Neural cell (in vitro differentiated cells): ENCODE measurements at regions not wholly inside any gene's neighbourhood (a gene's known extent, or its start where the extent isn't known, plus 50 kb on each side); places are given as distances from the start of the nearest gene placed in this dataset.

Experiments
- H2AFZ ChIP-seq: fragments of 200-600, 300-800 bp; sonication (generic), shearing (Covaris generic); 2 replicates; pipeline ENCODE4 v1.6.0; 2014; ENCODE audit warnings: low read depth, mild to moderate bottlenecking, antibody characterized with exemption, low read length, moderate library complexity
- H3F3A ChIP-seq: fragments of 200-600 bp; shearing (Covaris generic); 2 replicates; pipeline ENCODE4 v1.6.1; 2016; ENCODE audit warnings: mild to moderate bottlenecking, moderate library complexity, mixed read lengths, antibody characterized with exemption, low read length; ENCODE audit not compliant: insufficient read depth, poor library complexity, severe bottlenecking
- H3K27ac ChIP-seq: fragments of 200-600, 300-800 bp; sonication (generic), shearing (Covaris generic); 2 replicates; pipeline ENCODE4 v1.5.1; 2014; ENCODE audit warnings: mild to moderate bottlenecking, low read length, moderate library complexity
- H3K27me3 ChIP-seq: fragments of 300-800, 200-600 bp; sonication (generic), shearing (Covaris generic); 2 replicates; pipeline ENCODE4 v1.6.0; 2014; ENCODE audit warnings: mild to moderate bottlenecking, low read depth, low read length, moderate library complexity; ENCODE audit not compliant: insufficient read depth
- H3K36me3 ChIP-seq: fragments of 300-800, 200-600 bp; sonication (generic), shearing (Covaris generic); 2 replicates; pipeline ENCODE4 v1.5.1; 2014; ENCODE audit warnings: mild to moderate bottlenecking, antibody characterized with exemption, low read length, moderate library complexity; ENCODE audit not compliant: insufficient read depth
- H3K4me2 ChIP-seq: fragments of 300-800, 200-600 bp; sonication (generic), shearing (Covaris generic); 2 replicates; pipeline ENCODE4 v1.6.0; 2014; ENCODE audit warnings: mild to moderate bottlenecking, low read length
- H3K4me3 ChIP-seq: fragments of 300-800, 200-600 bp; sonication (generic), shearing (Covaris generic); 2 replicates; pipeline ENCODE4 v1.5.1; 2014; ENCODE audit warnings: mild to moderate bottlenecking, low read length, moderate library complexity
- H3K79me2 ChIP-seq: fragments of 200-600 bp; shearing (Covaris generic); replicated peaks from 2 replicates; pipeline ENCODE4 v1.6.0; 2014; ENCODE audit warnings: mild to moderate bottlenecking, low read length, moderate library complexity; ENCODE audit not compliant: insufficient read depth
- H3K9ac ChIP-seq: fragments of 300-800, 200-600 bp; sonication (generic), shearing (Covaris generic); 2 replicates; pipeline ENCODE4 v1.6.1; 2016; ENCODE audit warnings: mild to moderate bottlenecking, low read length, mixed read lengths
- H3K9me2 ChIP-seq: fragments of 200-600 bp; shearing (Covaris generic); 2 replicates; pipeline ENCODE4 v1.6.1; 2016; ENCODE audit warnings: mild to moderate bottlenecking, low read length, mixed read lengths; ENCODE audit not compliant: insufficient read depth
- H3K9me3 ChIP-seq: fragments of 200-600, 300-800 bp; sonication (generic), shearing (Covaris generic); 2 replicates; pipeline ENCODE4 v1.6.1; 2016; ENCODE audit warnings: mild to moderate bottlenecking, mixed run types, low read length, moderate library complexity, mixed read lengths
- H4K20me1 ChIP-seq: fragments of 200-600 bp; shearing (Covaris generic); 2 replicates; pipeline ENCODE4 v1.6.1; 2016; ENCODE audit warnings: mild to moderate bottlenecking, mixed run types; ENCODE audit not compliant: insufficient read depth
- CTCF ChIP-seq: fragments of 450-650 bp; IDR thresholded peaks from 2 replicates; pipeline ENCODE4 v1.5.1; 2014; ENCODE audit warnings: antibody characterized with exemption, mild to moderate bottlenecking, moderate library complexity; ENCODE audit not compliant: poor library complexity, severe bottlenecking
- EP300 ChIP-seq: fragments of 450-650 bp; conservative IDR thresholded peaks from 2 replicates; pipeline ENCODE4 v1.6.1; 2014; ENCODE audit warnings: antibody characterized with exemption, mild to moderate bottlenecking, moderate library complexity; ENCODE audit not compliant: poor library complexity, severe bottlenecking
- EZH2 ChIP-seq: fragments of 200-600, 300-800 bp; shearing (Covaris generic), sonication (generic); IDR thresholded peaks from 2 replicates; pipeline ENCODE4 v1.6.1; 2014; ENCODE audit warnings: antibody characterized with exemption, low read length, borderline replicate concordance, mild to moderate bottlenecking; ENCODE audit not compliant: insufficient read depth, poor library complexity, severe bottlenecking
- MXI1 ChIP-seq: fragments of 450-650 bp; conservative IDR thresholded peaks from 2 replicates; pipeline ENCODE4 v1.6.1; 2014; ENCODE audit warnings: antibody characterized with exemption, mild to moderate bottlenecking; ENCODE audit not compliant: poor library complexity, severe bottlenecking
- POLR2AphosphoS5 ChIP-seq: IDR thresholded peaks from 2 replicates; pipeline ENCODE4 v1.6.1; 2012
- RAD21 ChIP-seq: fragments of 450-650 bp; conservative IDR thresholded peaks from 2 replicates; pipeline ENCODE4 v1.6.1; 2014; ENCODE audit warnings: antibody characterized with exemption, mild to moderate bottlenecking, moderate library complexity
- REST ChIP-seq: IDR thresholded peaks from 2 replicates; pipeline ENCODE4 v1.6.1; 2012; ENCODE audit warnings: borderline replicate concordance
- SMC3 ChIP-seq: fragments of 450-650 bp; conservative IDR thresholded peaks from 2 replicates; pipeline ENCODE4 v1.6.1; 2014; ENCODE audit warnings: antibody characterized with exemption, mild to moderate bottlenecking, moderate library complexity; ENCODE audit not compliant: poor library complexity
- TAF1 ChIP-seq: IDR thresholded peaks from 2 replicates; pipeline ENCODE4 v1.6.1; 2012; ENCODE audit warnings: low read depth

- no peaks in the 10 kb centered on the region for H3K79me2 ChIP-seq
- H3K27me3 ChIP-seq, result no peaks in the 10 kb centered on the region
- no peaks in the 10 kb centered on the region for H3K9me2 ChIP-seq
- H3K9ac ChIP-seq, result no peak overlapping the region
- H3K27ac ChIP-seq, result no peak overlapping the region
- TF ChIP-seq MXI1 (no peak), CTCF (no peak), EZH2 (no peak), TAF1 (no peak), RAD21 (no peak), SMC3 (no peak), EP300 (no peak), POLR2AphosphoS5 (no peak)
- H3K36me3 ChIP-seq, result no peaks in the 10 kb centered on the region
- no peak overlapping the region for H3K4me3 ChIP-seq
- no peaks in the 10 kb centered on the region for H3F3A ChIP-seq
- no peaks in the 10 kb centered on the region for H4K20me1 ChIP-seq
- no peaks in the 10 kb centered on the region for H3K9me3 ChIP-seq
- no peak overlapping the region for H3K4me2 ChIP-seq
- no peak overlapping the region for H2AFZ ChIP-seq
Observed at GRCh38 chr11:30749268-30749667, 163.1 kb upstream of the MPPED2 start.

- no peak overlapping the region for H3K4me2 ChIP-seq
- H3F3A ChIP-seq, result no peaks in the 10 kb centered on the region
- no peaks in the 10 kb centered on the region for H3K79me2 ChIP-seq
- H2AFZ ChIP-seq, result no peak overlapping the region
- no peaks in the 10 kb centered on the region for H4K20me1 ChIP-seq
- no peak overlapping the region for H3K27ac ChIP-seq
- TF ChIP-seq SMC3 (no peak), EP300 (no peak), POLR2AphosphoS5 (no peak), REST (no peak), RAD21 (no peak), CTCF (no peak), EZH2 (no peak), MXI1 (no peak), TAF1 (no peak)
- no peaks in the 10 kb centered on the region for H3K9me3 ChIP-seq
- no peaks in the 10 kb centered on the region for H3K27me3 ChIP-seq
- no peaks in the 10 kb centered on the region for H3K9me2 ChIP-seq
- H3K4me3 ChIP-seq, result no peak overlapping the region
- no peak overlapping the region for H3K9ac ChIP-seq
- H3K36me3 ChIP-seq, result no peaks in the 10 kb centered on the region
Observed at GRCh38 chr11:30741039-30741550, 154.9 kb upstream of the MPPED2 start.
